H1 (cell line): ENCODE measurements at regions not wholly inside any gene's neighbourhood (a gene's known extent, or its start where the extent isn't known, plus 50 kb on each side); places are given as distances from the start of the nearest gene placed in this dataset.

Experiments
- CTCF ChIA-PET: fragments of 300-600 bp; sonication (Branson Sonifier 250); formaldehyde crosslinking; loops from one replicate; lab custom pipeline; 2021; ENCODE audit not compliant: partially characterized antibody; lab: Charles Lee
- POLR2A ChIA-PET: fragments of 300-600 bp; sonication (Branson Sonifier 250); formaldehyde crosslinking; loops from one replicate; lab custom pipeline; 2021; ENCODE audit warnings: inconsistent platforms; ENCODE audit not compliant: partially characterized antibody; lab: Charles Lee
- DNase-seq, 2 experiments: peaks; one replicate each; pipeline versions ENCODE4 v3.0.0 to v3.0.0-alpha.2; 2010 to 2022; ENCODE audit warnings: low spot score in 2 of 2, low read depth in 1 of 2, mixed read lengths in 1 of 2
- FAIRE-seq: peaks from 2 replicates; lab custom pipeline; 2011; peaks lifted over from hg19 to GRCh38; lab: Jason Lieb, UNC
- H2AFZ ChIP-seq: 2 replicates; pipeline ENCODE4 v1.8.1; 2012; ENCODE audit warnings: low read length, inconsistent platforms
- H2AK5ac ChIP-seq: 2 replicates; pipeline ENCODE4 v1.6.1; 2013; ENCODE audit warnings: low read depth, low read length
- H2BK120ac ChIP-seq: replicated peaks from 2 replicates; pipeline ENCODE3; 2013; ENCODE audit warnings: low read depth, low read length, inconsistent platforms
- H2BK12ac ChIP-seq: 2 replicates; pipeline ENCODE4 v1.6.1; 2013; ENCODE audit warnings: low read depth, low read length
- H2BK15ac ChIP-seq: 2 replicates; pipeline ENCODE4 v1.6.1; 2013; ENCODE audit warnings: low read length
- H2BK20ac ChIP-seq: 2 replicates; pipeline ENCODE4 v1.6.1; 2013; ENCODE audit warnings: low read length
- H2BK5ac ChIP-seq: 2 replicates; pipeline ENCODE4 v1.6.1; 2013; ENCODE audit warnings: low read depth, low read length
- H3K14ac ChIP-seq: 2 replicates; pipeline ENCODE4 v1.6.1; 2013; ENCODE audit warnings: inconsistent platforms; ENCODE audit not compliant: insufficient read length
- H3K18ac ChIP-seq: 2 replicates; pipeline ENCODE4 v1.6.1; 2013; ENCODE audit warnings: low read length; ENCODE audit errors: extremely low read depth
- H3K23ac ChIP-seq: 2 replicates; pipeline ENCODE4 v1.6.1; 2013; ENCODE audit warnings: inconsistent platforms; ENCODE audit not compliant: insufficient read length
- H3K23me2 ChIP-seq: 2 replicates; pipeline ENCODE4 v1.6.1; 2013; ENCODE audit warnings: low read depth, low read length
- H3K27ac ChIP-seq: 2 replicates; pipeline ENCODE4 v1.6.1; 2011; ENCODE audit warnings: low read depth, low read length, inconsistent platforms
- H3K27me3 ChIP-seq, 4 experiments: replicated peaks in 1 of 4; 1 replicate in 1 of 4; 2 replicates in 3 of 4; pipeline versions ENCODE4 v1.6.1 to v1.8.1; 2011 to 2013; ENCODE audit warnings: low read length in 3 of 4, mild to moderate bottlenecking in 3 of 4, inconsistent platforms in 2 of 4, mixed read lengths in 2 of 4, moderate library complexity in 1 of 4; ENCODE audit not compliant: control insufficient read depth in 3 of 4, insufficient read depth in 3 of 4; ENCODE audit errors: extremely low read depth in 1 of 4
- H3K36me3 ChIP-seq, 4 experiments: 2 replicates each; pipeline versions ENCODE4 v1.6.1 to v1.8.1; 2011 to 2013; ENCODE audit warnings: mild to moderate bottlenecking in 4 of 4, low read length in 3 of 4, moderate library complexity in 2 of 4, control low read depth in 1 of 4, inconsistent platforms in 1 of 4; ENCODE audit not compliant: insufficient read depth in 4 of 4, control insufficient read depth in 2 of 4
- H3K4ac ChIP-seq: replicated peaks from 2 replicates; pipeline ENCODE3; 2013; ENCODE audit warnings: low read length, low read depth, mixed read lengths, inconsistent platforms; ENCODE audit not compliant: insufficient read length
- H3K4me1 ChIP-seq, 4 experiments: replicated peaks in 1 of 4; 1 replicate in 1 of 4; 2 replicates in 3 of 4; pipeline versions ENCODE4 v1.6.1 to v1.8.1; 2011 to 2013; ENCODE audit warnings: low read length in 3 of 4, inconsistent platforms in 2 of 4, mixed read lengths in 1 of 4; ENCODE audit not compliant: insufficient read depth in 4 of 4, control insufficient read depth in 3 of 4
- H3K4me2 ChIP-seq, 2 experiments: 2 replicates each; pipeline versions ENCODE4 v1.6.1 to v1.8.1; 2011 to 2013; ENCODE audit warnings: low read depth in 2 of 2, low read length in 2 of 2, control low read depth in 1 of 2, inconsistent platforms in 1 of 2, mild to moderate bottlenecking in 1 of 2; ENCODE audit not compliant: insufficient read depth in 1 of 2
- H3K4me3 ChIP-seq, 4 experiments: fragments of 200-600, 300-600 bp in 1 of 4; sonication (generic), shearing (Covaris generic), sonication (Bioruptor Twin) in 1 of 4; 2 replicates each; pipeline versions ENCODE4 v1.5.1 to v1.8.1; 2011 to 2016; ENCODE audit warnings: low read length in 4 of 4, low read depth in 3 of 4, control low read depth in 2 of 4, inconsistent platforms in 2 of 4, mild to moderate bottlenecking in 2 of 4, mixed read lengths in 1 of 4, moderate library complexity in 1 of 4; ENCODE audit not compliant: insufficient read depth in 2 of 4; ENCODE audit errors: extremely low read depth in 1 of 4
- H3K56ac ChIP-seq: replicated peaks from 2 replicates; pipeline ENCODE3; 2013; ENCODE audit warnings: low read depth, mild to moderate bottlenecking, mixed read lengths, low read length, inconsistent platforms; ENCODE audit not compliant: insufficient read length
- H3K79me1 ChIP-seq: 2 replicates; pipeline ENCODE4 v1.6.1; 2013; ENCODE audit warnings: low read depth, low read length, control low read depth
- H3K79me2 ChIP-seq, 2 experiments: 2 replicates each; pipeline versions ENCODE4 v1.6.1 to v1.8.1; 2012 to 2013; ENCODE audit warnings: low read length in 2 of 2, mild to moderate bottlenecking in 2 of 2, inconsistent platforms in 1 of 2; ENCODE audit not compliant: insufficient read depth in 2 of 2, control insufficient read depth in 1 of 2
- H3K9ac ChIP-seq, 4 experiments: replicated peaks in 1 of 4; 1 replicate in 1 of 4; 2 replicates in 3 of 4; pipeline versions ENCODE4 v1.6.1 to v1.8.1; 2011 to 2013; ENCODE audit warnings: low read depth in 3 of 4, low read length in 3 of 4, control low read depth in 2 of 4, mild to moderate bottlenecking in 2 of 4, moderate library complexity in 2 of 4, inconsistent platforms in 1 of 4; ENCODE audit errors: extremely low read depth in 1 of 4
- H3K9me3 ChIP-seq, 2 experiments: 2 replicates each; pipeline versions ENCODE4 v1.6.1 to v1.8.1; 2012 to 2013; ENCODE audit warnings: mild to moderate bottlenecking in 2 of 2, moderate library complexity in 2 of 2, control low read depth in 1 of 2, inconsistent platforms in 1 of 2, low read depth in 1 of 2, low read length in 1 of 2, mixed read lengths in 1 of 2; ENCODE audit not compliant: insufficient read depth in 2 of 2
- H4K20me1 ChIP-seq, 2 experiments: replicated peaks in 1 of 2; 2 replicates each; pipeline versions ENCODE3 to v1.8.1; 2011 to 2013; ENCODE audit warnings: inconsistent platforms in 2 of 2, low read length in 2 of 2, mild to moderate bottlenecking in 1 of 2; ENCODE audit not compliant: insufficient read depth in 2 of 2, control insufficient read depth in 1 of 2
- H4K5ac ChIP-seq: 2 replicates; pipeline ENCODE4 v1.6.1; 2013; ENCODE audit warnings: low read length, low read depth, mixed read lengths, inconsistent platforms; ENCODE audit not compliant: insufficient read length
- H4K8ac ChIP-seq: 2 replicates; pipeline ENCODE4 v1.8.0; 2013; ENCODE audit warnings: mild to moderate bottlenecking, moderate library complexity, low read length, inconsistent platforms; ENCODE audit not compliant: insufficient read depth; ENCODE audit errors: extremely low read depth
- H4K91ac ChIP-seq: replicated peaks from 2 replicates; pipeline ENCODE3; 2013; ENCODE audit warnings: low read length, mixed read lengths, inconsistent platforms; ENCODE audit not compliant: insufficient read length
- CEBPB ChIP-seq: IDR thresholded peaks from 2 replicates; pipeline ENCODE4 v1.6.1; 2012; ENCODE audit warnings: low read depth, low read length
- CHD2 ChIP-seq: IDR thresholded peaks from 2 replicates; pipeline ENCODE4 v1.6.1; 2012; ENCODE audit warnings: low read length, improper control_type of control experiment
- WGBS, 2 experiments: shearing (Covaris generic) in 1 of 2; methylation state at CpG; one replicate each; pipeline versions ENCODE4 v1.1.6 to v1.1.7; 2013 to 2015; ENCODE audit warnings: low lambda C conversion rate in 2 of 2, mixed read lengths in 2 of 2, inconsistent platforms in 1 of 2, low coverage in 1 of 2, missing lambda C conversion rate in 1 of 2; ENCODE audit not compliant: insufficient replicate concordance in 2 of 2, insufficient coverage in 1 of 2, insufficient read length in 1 of 2; ENCODE audit errors: extremely low coverage in 1 of 2, missing lambda C conversion rate in 1 of 2; 5-methylcytosine and 5-hydroxymethylcytosine counted together

DNA sequence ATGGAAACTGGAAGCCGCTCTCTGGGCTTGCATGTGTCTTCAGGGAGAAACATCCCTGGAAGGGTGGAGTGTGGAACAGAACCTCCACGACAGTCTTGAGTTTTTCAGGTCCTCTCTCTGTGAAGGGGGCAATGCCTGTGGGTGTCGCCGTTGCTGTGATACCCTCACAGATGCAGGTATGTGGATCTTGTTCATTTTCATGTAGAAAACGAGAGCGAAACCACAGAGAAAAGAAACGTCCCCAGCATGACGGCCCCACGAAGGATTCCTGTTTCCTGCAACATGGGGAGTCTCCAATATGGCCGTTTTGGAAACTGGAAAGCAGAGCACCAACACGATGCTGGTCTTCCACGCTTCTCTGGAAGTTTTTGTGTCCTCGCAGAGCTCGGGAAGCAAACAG lies 187.9 kb downstream of the ALG10 start:
- Histone ChIP-seq H2BK15ac (no peak overlapping the region), H4K8ac (no peak overlapping the region), H2BK20ac (no peak overlapping the region), H3K14ac (no peak overlapping the region), H4K91ac (no peak overlapping the region), H3K4me3 (no peak overlapping the region), H3K9ac (no peak overlapping the region), H3K18ac (no peak overlapping the region), H2AK5ac (no peak overlapping the region), H2BK12ac (no peak overlapping the region), H3K56ac (no peak overlapping the region), H3K4ac (no peak overlapping the region), H3K4me2 (no peak overlapping the region), H2AFZ (no peak overlapping the region), H4K5ac (no peak overlapping the region), H2BK120ac (no peak overlapping the region), H3K27ac (no peak overlapping the region), H3K23ac (no peak overlapping the region), H3K36me3 (no peaks in the 10 kb centered on the region), H3K9me3 (peaks cover 82 to 95% of the 10 kb centered on the region in 2 experiments), H4K20me1 (no peaks in the 10 kb centered on the region), H3K79me2 (no peaks in the 10 kb centered on the region), H3K79me1 (no peaks in the 10 kb centered on the region), H3K27me3 (no peaks in the 10 kb centered on the region), H3K4me1 (no peaks in the 10 kb centered on the region), H2BK5ac (no peak overlapping the region), H3K23me2 (no peaks in the 10 kb centered on the region)
- TF ChIP-seq CHD2: no peak
- no peak for TF ChIP-seq CEBPB
- POLR2A ChIA-PET: no interaction called here
- FAIRE-seq (no peak), DNase-seq (no peak)
- CTCF ChIA-PET: no interaction called here
- 87% methylated on average over 14 of the region's 14 CpGs; no CpG with 5 or more reads in 1 of the 2 experiments for WGBS, 2 experiments
